ENCODE measurements at regions not wholly inside any gene's neighbourhood (a gene's known extent, or its start where the extent isn't known, plus 50 kb on each side); places are given as distances from the start of the nearest gene placed in this dataset.

- no peak for TF ChIP-seq CTCF (IDR thresholded peaks at IDR 0.05; ENCODE audit: borderline replicate concordance, insufficient read depth, low read depth, low read length)
- H3K4me3 ChIP-seq (ENCODE audit: low read depth, low read length), result no peak overlapping the region
Observed at GRCh38 chr4:45751877-45752530, 371.9 kb downstream of the GABRG1 start.

- no peak overlapping the region for H3K4me3 ChIP-seq (ENCODE audit: low read depth, low read length)
- no peak for TF ChIP-seq CTCF (IDR thresholded peaks at IDR 0.05; ENCODE audit: borderline replicate concordance, insufficient read depth, low read depth, low read length)
Observed at GRCh38 chr4:45750721-45751120, 373.1 kb downstream of the GABRG1 start.

GRCh38 chr4:45745741-45746140 lies 378.1 kb downstream of the GABRG1 start:
- TF ChIP-seq CTCF (IDR thresholded peaks at IDR 0.05; ENCODE audit: borderline replicate concordance, insufficient read depth, low read depth, low read length), result no peak
- H3K4me3 ChIP-seq (ENCODE audit: low read depth, low read length), result no peak overlapping the region

GRCh38 chr4:45741897-45742296 lies 382.0 kb downstream of the GABRG1 start:
- no peak overlapping the region for H3K4me3 ChIP-seq (ENCODE audit: low read depth, low read length)
- TF ChIP-seq CTCF (IDR thresholded peaks at IDR 0.05; ENCODE audit: borderline replicate concordance, insufficient read depth, low read depth, low read length), result no peak

GRCh38 chr4:45732161-45732560 lies 391.7 kb downstream of the GABRG1 start:
- H3K4me3 ChIP-seq (ENCODE audit: low read depth, low read length), result no peak overlapping the region
- no peak for TF ChIP-seq CTCF (IDR thresholded peaks at IDR 0.05; ENCODE audit: borderline replicate concordance, insufficient read depth, low read depth, low read length)

GRCh38 chr4:45716093-45716492 lies 407.8 kb downstream of the GABRG1 start:
- no peak overlapping the region for H3K4me3 ChIP-seq (ENCODE audit: low read depth, low read length)
- no peak for TF ChIP-seq CTCF (IDR thresholded peaks at IDR 0.05; ENCODE audit: borderline replicate concordance, insufficient read depth, low read depth, low read length)

- TF ChIP-seq CTCF (IDR thresholded peaks at IDR 0.05; ENCODE audit: borderline replicate concordance, insufficient read depth, low read depth, low read length), result no peak
- H3K4me3 ChIP-seq (ENCODE audit: low read depth, low read length), result no peak overlapping the region
Observed at GRCh38 chr4:45713996-45714395, 409.9 kb downstream of the GABRG1 start.
